ENCODE measurements at regions not wholly inside any gene's neighbourhood (a gene's known extent, or its start where the extent isn't known, plus 50 kb on each side); places are given as distances from the start of the nearest gene placed in this dataset.
"Not testable (repeated sequence)": the region's sequence is repeated elsewhere in the genome, so short reads cannot be mapped to it uniquely, and the experiment has no call there.

DNA sequence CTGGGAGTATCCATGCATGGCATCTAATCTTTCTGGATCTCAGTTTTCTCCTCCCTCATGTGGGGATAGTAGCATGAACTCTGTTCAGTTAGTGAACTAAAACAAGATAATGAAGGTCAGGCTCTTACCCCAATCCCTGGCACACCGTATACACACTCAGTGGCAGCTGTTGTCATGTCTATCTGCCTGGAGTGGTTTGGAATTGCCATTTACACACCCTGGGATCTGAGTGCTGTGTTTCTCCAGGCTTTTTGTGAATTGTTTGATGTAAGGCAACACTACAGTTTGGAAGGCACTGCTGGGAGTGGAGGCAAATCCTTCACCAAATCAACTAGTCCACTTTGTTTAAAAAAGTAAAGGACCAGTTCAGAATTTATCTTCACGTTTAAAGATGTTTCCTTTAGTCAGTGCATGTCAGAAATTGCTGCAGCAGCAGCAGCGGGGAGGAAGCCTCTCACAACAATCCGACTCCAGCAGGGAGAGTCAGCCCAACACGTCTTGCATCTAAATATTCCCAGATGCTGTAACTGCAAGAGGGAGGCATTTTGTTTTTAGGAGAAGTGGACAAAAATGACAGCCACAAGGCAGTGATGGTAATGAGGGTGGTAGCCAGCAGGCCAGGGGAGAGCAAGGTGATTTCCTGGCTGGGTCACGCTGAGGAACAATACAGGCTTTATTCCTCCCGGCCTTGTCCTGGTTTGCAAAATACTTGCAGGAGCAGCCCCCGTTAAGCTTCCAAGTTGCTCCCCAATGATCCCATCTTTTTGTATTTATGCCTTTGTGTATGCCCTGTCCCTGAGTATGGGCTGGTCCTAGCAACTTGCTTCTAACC is 128.5 kb upstream of the LRIG1 start:
- no peak for DNase-seq (ENCODE audit: extremely low read depth, low read depth, low spot score)

DNA sequence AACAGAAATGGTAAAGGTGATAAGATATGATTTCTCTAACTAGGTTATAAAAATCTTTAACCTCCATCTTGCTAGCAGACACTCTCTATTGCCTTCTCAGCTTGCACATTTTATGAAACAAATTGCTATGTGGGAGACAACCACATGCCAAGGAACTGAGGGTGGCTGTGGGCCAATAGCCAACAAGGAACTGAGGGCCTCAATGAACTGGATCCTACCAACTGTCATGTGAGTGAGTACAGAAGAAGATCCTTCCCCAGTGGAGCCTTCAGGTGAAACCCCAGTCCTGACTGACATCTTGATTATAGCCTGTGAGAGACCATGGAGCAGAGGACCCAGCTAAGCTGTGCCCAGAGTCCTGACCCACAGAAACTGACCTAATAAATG is 129.2 kb upstream of the LRIG1 start:
- DNase-seq (ENCODE audit: extremely low read depth, low read depth, low spot score): no peak

DNA sequence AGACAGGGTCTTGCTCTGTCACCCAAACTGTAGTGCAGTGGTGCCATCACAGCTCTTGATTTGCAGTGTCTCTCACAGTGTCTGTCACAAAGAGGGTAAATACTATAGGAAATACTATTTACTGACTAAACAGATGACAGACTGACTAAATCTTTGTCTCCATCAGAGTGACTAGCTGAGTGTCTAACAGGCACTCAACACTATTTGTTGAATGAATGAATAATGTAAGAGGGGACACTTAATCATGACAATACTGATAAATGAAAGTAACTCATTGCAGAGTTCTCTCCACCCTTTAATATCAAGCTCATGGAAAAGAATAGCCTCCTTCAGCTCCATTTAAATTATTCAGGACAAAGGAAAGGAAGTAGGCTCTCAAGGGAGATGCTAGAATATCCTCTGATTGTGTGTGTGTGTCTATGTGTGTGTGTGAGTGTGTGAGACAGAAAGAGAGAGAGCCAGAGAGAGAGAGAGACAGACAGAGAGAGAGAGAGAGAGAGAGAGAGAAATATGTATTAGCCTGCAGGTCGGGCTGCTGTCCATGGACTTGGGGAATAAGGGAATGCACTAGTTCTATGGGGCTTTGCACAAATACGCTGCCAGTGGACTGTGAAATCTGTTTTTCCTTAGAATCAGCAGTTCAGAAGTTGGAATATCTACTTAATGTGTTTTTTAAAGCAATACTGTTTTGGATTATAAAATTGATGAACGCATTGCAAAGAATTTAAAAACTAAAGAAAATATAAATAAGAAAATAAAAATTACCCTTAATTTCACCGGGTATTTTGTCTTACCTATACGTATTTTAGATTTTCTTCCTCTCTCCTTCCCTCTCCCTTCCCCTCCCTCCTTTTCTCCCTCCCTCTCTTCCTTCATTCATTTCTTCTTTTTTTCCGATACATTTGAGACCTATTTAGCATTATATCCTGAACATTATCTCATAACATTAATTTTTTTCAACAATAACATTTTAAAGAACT is 132.9 kb upstream of the LRIG1 start:
- DNase-seq (ENCODE audit: extremely low read depth, low read depth, low spot score): no peak

DNA sequence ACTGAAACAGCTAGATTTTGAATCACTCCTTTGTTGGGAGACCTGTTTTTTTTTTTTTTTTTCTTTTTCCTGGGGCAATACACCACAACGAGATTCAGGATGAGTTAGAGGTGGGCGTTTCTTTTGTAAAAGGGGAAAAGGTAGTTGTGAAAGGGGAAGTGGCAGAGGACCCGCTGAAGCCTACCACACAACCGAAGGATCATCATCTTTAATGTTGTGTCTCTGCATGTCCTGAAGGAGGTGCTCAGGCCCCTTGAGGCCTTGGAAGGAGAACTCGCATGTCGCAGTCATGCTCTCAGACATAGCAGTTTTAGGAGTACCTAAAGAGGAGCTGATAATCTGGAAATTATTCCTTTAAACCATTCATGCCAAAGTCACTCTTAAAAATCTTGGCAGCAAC is 137.9 kb upstream of the LRIG1 start:
- DNase-seq (ENCODE audit: extremely low read depth, low read depth, low spot score): no peak

DNA sequence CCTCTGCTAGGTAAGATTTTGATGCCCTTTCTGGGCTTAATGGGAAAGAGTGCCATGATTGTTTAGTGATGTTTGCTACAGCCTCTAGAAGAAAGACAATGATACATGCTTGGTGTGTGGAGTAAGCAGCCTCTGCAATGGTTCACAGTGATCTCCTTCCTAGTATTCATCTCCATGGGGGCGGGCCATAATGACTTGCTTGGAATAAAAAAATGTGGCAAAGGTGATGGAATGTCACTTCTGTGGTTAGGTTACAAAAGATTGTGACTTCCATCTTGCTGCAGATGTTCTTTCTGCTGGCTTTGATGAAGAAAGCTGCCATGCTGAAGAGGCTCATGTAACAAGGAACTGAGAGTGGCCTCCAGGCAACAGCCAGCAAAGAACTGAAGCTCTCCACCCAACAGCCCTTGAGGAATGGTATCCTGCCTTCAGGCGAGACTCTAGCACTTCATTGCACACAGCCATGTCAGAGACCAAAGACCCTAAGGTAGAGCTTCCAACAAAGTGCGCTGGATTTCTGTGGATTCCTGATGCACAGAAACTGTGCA is 139.1 kb upstream of the LRIG1 start:
- no peak for DNase-seq (ENCODE audit: extremely low read depth, low read depth, low spot score)

DNA sequence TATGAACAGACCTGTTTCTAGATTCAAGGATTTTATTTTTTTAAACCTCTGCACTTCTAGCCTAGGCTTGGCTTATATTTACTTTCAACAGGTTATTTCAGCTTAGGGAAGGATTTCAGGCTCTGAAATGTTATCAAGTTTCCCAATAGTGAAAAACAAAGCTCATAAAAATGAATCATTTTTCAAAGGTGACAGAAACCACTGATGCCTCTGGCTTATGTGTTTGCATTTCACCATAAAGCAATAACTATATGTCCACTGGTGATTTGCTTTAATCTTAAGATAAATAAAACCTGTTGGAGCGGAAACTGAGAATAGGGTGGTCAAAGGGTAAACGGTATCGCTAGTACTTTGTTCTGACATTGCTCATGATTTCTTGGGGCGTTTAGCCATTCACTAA is 141.2 kb upstream of the LRIG1 start:
- no peak for DNase-seq (ENCODE audit: extremely low read depth, low read depth, low spot score)

DNA sequence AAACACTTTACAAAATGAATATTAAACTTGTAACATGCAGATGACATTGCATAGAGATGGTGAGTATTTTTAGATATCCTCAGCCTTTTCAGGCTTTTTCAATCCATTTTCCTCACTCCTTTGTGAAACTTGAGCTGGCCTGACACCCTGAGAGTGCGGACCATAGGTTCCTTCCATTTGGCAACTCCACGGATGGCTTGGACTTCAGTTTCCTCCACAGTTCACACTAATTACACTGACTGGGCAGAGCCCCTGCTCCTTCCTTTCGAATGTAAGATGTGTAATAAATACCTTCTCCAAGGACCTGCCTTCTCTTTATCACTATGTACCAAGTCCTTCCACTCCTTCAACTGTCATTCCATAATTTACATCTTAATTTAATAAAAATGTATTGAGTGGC is 141.7 kb upstream of the LRIG1 start:
- no peak for DNase-seq (ENCODE audit: extremely low read depth, low read depth, low spot score)

DNA sequence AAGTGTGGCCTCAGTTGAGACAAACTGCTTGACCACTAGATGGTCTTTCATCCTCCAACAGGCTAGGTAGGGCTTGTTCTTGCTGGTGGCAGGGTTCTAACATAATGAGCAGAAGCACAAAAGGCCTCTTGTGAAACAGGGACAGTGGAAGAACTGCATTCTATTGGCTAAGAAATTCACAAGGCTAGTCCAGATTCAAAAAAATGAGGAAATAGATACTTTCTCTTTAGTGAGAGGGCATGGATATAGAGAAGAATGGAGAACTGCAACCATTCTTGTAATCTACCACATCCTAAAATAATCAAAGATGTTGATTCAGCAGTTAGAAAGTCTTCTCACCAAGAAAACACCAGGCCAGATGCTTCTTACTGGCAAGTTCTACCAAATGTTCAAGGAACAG is 143.7 kb upstream of the LRIG1 start:
- DNase-seq (ENCODE audit: extremely low read depth, low read depth, low spot score): no peak

DNA sequence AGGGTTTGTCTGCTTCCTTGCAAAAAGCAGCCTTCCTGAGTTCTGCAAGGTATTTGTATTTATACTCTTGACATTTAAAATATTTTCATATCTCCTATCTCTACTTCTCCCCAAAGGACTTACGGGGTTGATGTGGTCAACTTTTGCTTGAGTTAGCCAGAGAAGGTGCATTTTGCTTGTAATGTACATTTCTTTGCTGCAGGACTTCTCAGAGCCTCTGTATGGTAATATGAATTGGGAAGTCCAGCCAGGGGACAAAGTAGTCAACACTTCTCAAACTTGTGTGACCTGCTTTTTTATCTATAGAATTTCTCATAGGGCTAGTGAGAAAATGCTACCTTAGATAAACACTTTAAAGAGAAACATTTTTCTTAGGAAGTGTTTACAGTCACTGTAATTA is 148.2 kb upstream of the LRIG1 start:
- no peak for DNase-seq (ENCODE audit: extremely low read depth, low read depth, low spot score)

DNA sequence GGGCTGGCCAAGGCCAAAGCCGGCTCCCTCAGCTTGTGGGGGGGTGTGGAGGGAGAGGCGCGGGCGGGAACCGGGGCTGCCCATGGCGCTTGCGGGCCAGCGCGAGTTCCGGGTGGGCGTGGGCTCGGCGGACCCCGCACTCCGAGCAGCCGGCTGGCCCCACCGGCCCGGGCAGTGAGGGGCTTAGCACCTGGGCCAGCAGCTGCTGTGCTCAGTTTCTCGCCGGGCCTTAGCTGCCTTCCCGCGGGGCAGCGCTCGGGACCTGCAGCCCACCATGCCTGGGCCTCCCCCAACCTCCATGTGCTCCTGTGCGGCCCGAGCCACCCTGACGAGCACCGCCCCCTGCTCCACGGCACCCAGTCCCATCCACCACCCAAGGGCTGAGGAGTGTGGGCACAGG is 150.7 kb upstream of the LRIG1 start:
- DNase-seq (ENCODE audit: extremely low read depth, low read depth, low spot score): not testable (repeated sequence)

DNA sequence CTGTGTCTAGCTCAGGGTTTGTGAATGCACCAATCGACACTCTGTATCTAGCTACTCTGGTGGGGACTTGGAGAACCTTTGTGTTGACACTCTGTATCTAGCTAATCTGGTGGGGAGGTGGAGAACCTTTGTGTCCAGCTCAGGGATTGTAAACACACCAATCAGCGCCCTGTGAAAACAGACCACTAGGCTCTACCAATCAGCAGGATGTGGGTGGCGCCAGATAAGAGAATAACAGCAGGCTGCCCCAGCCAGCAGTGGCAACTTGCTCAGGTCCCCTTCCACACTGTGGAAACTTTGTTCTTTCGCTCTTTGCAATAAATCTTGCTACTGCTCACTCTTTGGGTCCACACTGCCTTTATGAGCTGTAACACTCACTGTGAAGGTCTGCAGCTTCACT is 151.3 kb upstream of the LRIG1 start:
- DNase-seq (ENCODE audit: extremely low read depth, low read depth, low spot score): not testable (repeated sequence)

DNA sequence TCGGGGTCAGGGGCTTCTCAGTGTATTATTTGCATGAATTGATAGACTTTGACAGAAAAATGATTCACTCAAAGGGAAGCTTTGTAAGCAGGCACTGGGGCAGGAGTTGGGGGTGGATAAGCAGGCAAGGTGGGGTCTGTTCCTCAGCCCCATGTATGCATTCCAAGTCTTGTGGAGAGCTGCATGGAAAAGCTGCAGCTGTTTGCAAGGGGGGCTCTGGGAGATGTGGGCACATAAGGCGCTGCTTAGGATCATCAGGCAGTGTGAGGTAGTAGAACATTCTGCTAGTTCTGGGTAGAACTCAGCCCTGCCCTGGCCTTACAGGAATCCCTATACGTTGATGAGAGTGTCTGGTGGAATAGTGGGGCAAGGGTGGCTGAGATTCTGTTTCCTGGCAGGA is 154.2 kb upstream of the LRIG1 start:
- DNase-seq (ENCODE audit: extremely low read depth, low read depth, low spot score): no peak

DNA sequence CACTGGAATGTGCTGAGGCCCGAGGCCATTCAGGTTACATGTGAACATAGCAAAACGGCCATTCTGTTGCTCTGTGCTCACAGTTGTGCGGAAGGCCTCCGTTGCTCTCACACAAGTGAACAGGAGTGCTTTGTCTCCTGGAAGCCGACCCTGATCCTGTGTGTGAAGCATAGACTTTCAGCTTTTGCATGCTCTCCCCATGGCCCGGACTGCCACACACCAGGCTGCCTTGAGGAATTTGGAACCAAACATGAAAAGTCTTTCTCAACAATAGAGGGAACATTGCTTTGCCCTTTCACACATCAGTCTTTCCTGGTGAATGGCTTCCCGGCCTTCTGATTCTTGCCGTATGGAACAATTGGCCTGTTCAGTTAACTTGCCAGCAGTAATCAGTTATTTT is 154.8 kb upstream of the LRIG1 start:
- no peak for DNase-seq (ENCODE audit: extremely low read depth, low read depth, low spot score)

DNA sequence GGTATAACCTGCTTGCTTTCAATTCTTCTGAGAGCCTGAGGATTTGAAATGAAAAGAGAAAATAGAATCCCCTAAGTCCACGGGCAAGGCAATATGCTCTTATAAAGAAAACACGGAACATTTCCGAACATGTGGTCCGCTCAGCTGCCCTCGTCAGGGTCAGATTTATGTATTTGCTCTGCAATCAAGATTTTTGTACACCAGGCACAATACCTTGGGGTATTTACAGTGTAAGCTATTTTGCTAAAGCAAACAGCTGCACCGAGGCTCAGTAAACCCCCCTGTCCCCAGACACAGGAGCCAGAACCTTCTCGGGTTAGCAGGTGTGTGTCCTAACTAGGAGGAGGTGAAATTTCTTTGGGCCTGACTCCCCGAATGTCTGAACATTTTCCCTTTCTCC is 155.8 kb upstream of the LRIG1 start:
- no peak for DNase-seq (ENCODE audit: extremely low read depth, low read depth, low spot score)

DNA sequence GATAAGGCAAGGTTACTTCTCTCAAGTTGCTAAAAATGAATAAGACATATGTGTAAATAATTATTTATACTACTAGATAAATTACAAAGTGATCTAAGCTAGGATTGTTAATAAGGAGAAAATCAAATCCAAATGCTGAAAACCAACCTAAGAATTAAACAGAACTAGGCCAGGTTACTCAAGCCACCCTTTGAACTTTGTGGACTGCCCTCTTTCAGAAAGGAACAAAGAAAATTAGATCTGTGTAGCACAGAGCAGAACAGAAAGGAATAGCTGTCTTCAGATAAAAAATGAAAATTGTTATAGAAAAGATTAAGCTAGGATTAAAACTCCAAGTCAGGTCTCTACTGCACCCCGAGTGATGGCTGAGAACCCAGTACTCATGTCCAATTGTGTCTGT is 158.2 kb upstream of the LRIG1 start:
- DNase-seq (ENCODE audit: extremely low read depth, low read depth, low spot score): no peak

DNA sequence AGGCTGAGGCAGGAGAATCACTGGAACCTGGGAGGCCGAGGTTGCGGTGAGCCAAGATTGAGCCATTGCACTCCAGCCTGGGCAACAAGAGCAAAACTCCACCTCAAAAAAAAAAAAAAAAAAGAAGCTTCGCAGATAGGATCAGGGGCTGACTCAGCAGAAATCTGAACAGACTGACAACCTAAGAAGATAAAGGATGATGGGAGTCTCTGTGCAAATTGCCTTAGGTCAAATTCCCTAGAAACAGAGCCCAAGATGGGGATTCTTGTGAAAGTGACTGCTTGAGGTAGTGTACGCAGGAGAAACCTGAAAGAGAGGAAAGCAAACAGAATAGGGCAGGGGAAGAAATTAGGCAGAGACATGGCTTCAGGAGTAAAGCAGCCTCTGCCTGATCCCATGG is 160.8 kb upstream of the LRIG1 start:
- DNase-seq (ENCODE audit: extremely low read depth, low read depth, low spot score): no peak

DNA sequence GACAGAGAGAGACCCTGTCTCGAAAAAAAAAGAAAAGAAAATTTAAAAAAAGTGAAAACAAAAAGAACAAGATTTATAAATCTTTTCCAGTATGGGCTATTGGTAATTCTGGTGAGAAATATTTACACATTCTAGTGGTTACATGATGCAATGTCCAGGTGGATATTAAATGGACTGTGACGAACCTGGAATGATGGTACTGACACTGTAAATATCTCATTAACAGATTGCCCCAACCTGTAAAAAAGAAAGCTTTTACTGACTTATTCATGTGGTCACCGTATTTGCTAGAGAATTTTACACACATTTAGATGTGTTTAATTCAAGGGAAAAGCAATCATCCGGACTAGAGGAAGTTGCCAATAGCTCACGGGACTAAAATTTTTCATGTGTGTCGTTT is 162.1 kb upstream of the LRIG1 start:
- no peak for DNase-seq (ENCODE audit: extremely low read depth, low read depth, low spot score)

DNA sequence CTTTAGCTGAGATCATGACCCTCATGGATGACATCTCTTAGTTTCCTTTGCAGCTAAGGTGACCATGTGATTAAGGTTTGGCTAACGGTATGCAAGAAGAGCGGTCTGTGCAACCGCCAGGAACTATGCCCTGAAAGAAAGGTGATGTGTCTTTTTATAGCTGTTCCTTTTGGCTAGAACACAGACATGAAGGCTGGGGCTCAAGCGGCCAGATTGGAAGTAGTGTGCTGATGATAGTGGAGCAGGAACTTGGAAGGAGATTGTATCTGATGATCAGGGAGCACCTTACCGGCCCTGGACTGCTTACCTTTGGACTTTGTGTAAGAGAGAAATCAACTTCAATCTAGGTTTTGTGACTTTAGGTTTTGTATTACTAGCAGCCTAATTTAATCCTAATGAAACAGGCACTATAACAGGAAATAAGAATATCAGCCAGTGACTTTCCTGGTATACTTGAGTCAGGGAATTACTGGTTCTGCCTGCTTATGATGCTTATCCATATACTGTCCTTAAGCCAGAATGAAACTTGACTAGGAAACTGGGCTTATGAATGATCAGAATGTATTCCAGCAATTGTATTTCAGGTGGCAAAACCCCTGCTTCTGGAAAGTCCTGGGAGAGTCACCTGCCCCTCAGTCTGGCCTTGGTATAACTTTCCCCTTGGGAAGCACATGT is 164.3 kb upstream of the LRIG1 start:
- DNase-seq (ENCODE audit: extremely low read depth, low read depth, low spot score): no peak

DNA sequence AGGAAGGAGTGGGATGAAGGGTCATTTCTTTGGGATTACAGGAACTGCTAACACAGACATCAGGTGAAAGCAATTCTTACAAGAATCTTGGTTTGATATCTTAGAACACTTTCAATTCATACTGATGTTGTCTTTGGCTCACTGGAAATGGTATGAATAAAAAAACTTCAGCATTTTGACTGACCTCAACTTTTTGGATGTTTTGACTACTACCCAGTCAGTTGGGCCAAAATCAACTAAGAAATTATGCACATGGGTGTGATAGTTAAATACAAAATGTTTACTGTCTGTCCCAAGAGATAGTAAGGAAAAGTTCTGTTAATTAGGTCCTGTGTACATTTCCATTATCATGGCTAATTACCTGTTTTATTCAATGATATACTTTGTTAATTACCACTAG is 165.5 kb upstream of the LRIG1 start:
- no peak for DNase-seq (ENCODE audit: extremely low read depth, low read depth, low spot score)

DNA sequence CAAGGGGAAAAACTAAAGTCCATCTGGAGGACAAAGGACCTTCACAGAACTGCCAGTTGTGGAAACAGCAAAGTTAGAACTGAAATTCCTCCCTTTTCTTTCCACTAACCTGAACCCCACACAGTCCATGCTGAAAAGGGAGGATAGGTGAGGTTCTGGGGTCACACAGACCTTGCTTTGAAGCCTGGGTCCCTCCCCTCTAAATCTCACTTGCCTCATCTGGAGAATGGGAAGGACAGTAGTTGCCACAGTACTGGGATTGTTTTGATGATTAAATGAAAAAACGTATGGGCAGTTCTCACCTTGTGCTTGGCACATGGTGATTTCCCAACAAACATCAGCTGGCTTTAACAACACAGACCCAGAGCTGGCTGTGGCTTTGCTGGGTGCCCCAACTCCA is 166.4 kb upstream of the LRIG1 start:
- no peak for DNase-seq (ENCODE audit: extremely low read depth, low read depth, low spot score)

DNA sequence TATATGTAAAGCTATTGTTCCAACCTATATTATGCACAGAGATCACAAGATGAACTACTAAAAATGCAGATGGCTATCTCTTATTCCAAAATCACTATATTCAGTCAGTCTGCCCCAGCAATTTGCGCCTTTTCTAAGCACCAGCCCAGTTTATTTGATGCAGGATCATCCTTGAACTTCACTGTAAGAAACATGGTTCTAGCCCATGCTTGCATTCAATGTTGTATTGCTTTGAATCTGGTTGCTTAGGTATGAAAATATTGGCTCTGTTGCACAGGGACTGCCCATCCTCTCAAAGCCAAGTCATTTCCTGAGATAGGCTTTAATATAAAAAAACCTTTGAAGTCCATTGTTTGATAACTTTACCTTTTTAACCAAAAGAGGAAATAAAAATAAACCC is 170.5 kb upstream of the LRIG1 start:
- no peak for DNase-seq (ENCODE audit: extremely low read depth, low read depth, low spot score)

All from glomerular endothelial cell (primary cell).